Activated CD8-positive, alpha-beta memory T cell treated with anti-CD3 and anti-CD28 coated beads, Interleukin-2, amount 50 U/mL, for 24 hours (primary cell): ENCODE measurements at regions not wholly inside any gene's neighbourhood (a gene's known extent, or its start where the extent isn't known, plus 50 kb on each side); places are given as distances from the start of the nearest gene placed in this dataset.
"Not testable (repeated sequence)": the region's sequence is repeated elsewhere in the genome, so short reads cannot be mapped to it uniquely, and the experiment has no call there.

ENCODE experiments used
- DNase-seq: peaks from one replicate; pipeline ENCODE4 v3.0.0-alpha.2; 2020; ENCODE audit errors: extremely low read depth

- no peak for DNase-seq
These were observed 986.5 kb downstream of the PCDH17 start for GRCh38 chr13:58617880-58618665.

DNA sequence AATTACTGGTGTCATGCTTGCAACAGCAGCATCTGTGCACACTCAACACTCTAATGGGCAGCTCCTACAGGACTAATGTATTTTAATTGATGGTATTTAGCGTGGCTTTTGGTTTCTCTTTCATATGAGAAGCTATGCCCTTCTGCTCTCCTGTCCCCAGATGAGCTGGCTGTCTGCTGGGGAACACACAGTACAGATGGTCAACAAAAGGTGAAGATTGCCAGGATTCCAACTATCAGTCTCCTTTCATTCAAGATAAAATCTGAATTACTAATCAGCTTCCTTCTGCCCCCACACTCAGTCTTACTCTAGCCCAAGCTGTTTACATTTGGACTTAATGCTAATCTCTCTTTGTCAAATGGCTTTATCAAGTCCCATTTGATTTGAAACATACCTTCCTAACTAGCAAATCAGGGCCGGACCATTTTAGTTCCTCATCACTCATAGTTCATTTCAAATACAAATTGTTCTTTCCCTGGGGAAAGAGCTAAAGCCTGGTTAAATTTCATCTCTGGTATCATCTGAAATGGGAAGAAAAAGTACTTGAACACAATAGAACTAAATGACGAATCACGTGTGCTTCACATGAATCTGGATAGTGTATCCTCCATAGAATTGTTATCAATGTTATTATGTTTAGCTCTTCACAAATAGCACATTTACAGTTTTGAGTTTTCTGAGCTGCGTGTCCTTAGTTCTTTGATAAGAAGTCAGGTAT lies 988.0 kb downstream of the PCDH17 start:
- no peak for DNase-seq

DNA sequence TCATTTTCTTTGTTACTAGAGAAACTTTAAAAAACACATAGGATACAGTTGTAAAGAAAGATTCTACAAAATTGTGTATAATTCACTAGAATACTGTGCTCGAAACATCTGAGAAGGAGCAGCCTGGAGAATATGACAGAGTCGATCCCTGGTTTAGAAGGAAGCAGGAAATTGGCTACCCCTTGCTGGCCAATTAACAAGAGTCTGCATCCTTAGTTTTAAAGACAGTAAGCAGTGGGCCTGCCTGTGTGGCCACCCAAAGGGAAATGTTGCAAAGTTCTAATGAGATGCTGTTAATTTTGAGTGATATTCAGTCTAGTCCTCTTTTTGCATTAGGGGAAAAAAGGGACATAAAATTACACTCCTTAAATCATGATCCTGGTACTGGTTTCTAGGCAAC lies 988.6 kb downstream of the PCDH17 start:
- no peak for DNase-seq

DNA sequence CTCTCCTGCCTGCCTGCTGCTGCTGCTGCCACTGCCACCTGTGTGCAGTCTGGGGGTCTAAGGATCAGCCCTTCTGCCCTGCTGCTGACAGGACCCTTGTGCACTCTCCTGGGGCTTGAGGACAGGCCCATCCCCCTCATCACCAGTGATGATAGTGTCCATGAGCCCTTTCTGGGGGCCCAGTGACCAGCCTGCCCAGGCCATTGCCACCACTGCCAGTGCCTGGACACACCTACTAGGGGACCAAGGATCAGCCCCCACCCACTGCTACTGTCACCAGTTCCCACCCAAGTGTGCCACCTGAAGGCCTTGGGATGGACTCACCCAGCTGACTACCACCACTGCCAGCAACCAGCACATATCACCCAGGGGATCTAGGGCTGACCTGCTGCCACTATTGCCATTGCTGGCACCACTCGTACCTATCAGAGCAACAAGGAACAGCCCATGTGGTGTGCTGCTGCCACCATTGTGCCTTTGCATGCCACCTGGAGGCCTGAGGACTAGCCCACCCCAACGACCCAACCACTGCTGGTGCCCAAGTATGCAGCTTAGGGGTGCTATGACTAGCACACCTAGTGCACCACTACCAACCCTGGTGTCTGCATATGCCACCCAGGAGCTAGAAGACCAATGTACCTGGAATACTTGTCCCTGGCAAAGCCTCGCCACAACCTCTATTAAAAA lies 994.3 kb downstream of the PCDH17 start:
- no peak for DNase-seq

GRCh38 chr13:58630794-58631193 lies 999.2 kb downstream of the PCDH17 start:
- DNase-seq: no peak

DNA sequence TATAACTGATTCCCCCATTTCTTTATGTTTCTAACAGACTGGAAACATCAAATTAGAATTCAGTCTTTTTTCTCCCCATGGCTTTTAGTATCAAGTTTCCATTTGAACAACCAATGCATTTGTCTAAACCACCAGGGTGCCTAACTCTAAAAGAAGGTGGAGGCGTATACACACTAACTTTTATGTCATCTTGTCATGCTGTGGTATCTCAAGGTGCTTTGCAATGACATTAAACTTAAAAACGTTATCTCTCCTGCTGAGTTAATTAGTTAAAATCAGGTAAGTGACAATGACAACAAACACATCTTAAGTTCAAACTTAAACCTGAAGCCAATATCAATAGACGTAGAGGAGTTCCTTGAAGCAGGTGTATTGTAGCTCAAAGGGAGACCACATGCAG lies 1001.7 kb downstream of the PCDH17 start:
- no peak for DNase-seq

DNA sequence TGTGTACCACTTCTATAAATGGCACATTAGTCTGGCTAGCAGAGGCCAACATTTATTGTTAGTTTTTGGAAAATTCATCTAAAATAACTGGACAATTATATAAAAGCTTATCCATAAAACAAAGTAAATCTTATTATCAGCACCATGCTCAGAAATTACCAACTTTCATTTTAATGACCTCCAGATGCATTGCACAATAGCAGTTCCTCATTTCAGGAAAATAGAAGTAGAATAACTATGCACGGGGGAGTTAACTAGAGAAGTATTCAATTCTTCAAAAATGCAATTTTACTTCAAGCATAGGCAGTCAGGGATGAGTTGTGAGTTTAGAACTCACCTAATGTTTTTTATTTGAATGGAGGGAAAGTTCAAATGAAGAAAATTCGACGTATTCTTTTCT lies 1023.5 kb downstream of the PCDH17 start:
- DNase-seq: no peak

DNA sequence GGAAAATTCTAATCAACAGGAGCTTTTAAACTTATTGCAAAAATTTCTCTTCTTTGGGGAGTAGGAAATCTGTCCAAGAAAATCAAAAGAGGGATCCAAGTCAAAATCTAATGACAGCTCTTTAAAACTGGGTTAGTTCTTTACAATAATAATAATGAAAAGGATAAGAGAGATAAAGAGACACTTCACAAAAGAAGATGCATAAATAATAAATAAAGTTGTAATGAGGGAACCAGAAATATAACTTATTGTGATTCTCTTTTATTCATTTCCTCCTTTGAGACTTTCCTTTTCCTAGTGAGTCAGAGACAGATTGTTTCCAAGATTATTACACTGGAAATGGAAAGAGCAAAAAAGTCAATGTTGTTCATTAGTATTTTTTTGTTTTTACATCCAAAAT lies 1029.3 kb downstream of the PCDH17 start:
- no peak for DNase-seq

- DNase-seq: no peak
These were observed 1034.8 kb downstream of the PCDH17 start for GRCh38 chr13:58666331-58666730.

DNA sequence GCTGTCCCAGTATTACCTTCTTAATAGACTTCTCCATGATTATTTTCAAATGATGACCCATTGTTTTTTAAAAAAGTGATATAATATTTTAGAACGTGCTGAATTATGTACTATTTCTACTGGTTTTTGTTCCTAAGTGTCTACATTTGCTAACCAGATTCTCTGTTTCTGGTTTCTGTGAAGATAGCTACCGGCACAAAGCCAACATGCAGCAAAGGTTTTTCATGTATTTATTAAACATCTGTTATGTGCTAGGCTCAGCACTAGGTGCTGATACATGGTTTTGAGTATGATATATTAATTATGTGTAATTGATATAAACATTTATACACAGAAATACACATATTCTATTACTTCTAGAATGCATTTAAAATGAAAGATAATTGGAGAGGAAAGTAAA lies 1035.6 kb downstream of the PCDH17 start:
- no peak for DNase-seq

GRCh38 chr13:58680115-58680514 lies 1048.6 kb downstream of the PCDH17 start:
- DNase-seq: no peak

DNA sequence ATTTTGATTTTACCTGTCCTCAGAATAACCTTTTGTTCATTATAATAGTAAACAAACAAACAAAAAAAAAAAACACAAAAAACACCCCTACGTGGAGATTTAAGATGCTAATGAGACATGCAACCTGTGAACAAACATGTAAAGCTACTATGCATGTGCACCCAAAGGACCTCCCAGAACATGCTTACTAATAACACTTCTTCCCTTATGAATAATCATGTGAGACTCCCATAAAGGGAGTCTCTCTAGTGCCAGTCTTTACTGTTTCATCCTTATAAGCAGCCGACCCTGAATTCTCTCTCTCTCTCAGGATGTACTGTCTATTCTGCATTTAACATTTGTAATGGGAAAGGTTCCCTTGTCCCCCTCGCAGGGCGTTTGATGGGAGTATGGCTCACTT lies 1051.1 kb downstream of the PCDH17 start:
- no peak for DNase-seq

DNA sequence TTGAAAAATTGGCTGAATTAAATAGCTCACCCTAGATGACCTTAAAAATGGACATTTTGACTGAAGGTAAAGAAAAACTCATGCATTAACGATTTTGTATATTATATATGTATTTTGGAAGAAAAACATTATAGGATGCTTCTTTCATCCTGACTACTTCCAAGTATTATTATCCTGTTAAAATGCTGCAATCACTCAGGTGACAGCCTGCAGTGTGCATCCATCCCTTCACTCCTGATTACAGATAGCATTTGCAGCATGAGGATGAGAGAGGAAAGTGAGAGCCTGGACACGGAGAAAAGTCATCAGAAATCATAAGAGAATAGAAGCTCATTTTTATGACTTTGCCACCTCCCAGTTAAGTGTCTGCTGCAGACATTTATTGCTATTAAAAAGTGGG lies 1055.6 kb downstream of the PCDH17 start:
- DNase-seq: no peak

- DNase-seq: no peak
These were observed 1067.0 kb downstream of the PCDH17 start for GRCh38 chr13:58698531-58698930.

- no peak for DNase-seq
These were observed 1073.4 kb downstream of the PCDH17 start for GRCh38 chr13:58704953-58705352.

- DNase-seq: no peak
These were observed 1074.9 kb downstream of the PCDH17 start for GRCh38 chr13:58706421-58706820.

GRCh38 chr13:58712191-58712590 lies 1080.6 kb downstream of the PCDH17 start:
- no peak for DNase-seq

DNA sequence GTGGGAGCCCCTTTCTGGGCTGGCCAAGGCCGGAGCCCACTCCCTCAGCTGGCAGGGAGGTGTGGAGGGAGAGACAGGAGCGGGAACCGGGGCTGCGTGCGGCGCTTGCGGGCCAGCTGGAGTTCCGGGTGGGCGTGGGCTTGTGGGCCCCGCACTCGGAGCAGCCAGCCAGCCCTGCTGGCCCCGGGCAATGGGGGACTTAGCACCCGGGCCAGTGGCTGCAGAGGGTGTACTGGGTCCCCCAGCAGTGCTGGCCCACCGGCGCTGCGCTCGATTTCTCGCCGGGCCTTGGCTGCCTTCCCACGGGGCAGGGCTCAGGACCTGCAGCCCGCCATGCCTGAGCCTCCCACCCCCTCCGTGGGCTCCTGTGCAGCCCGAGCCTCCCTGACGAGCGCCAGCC lies 1082.5 kb downstream of the PCDH17 start:
- not testable (repeated sequence) for DNase-seq

DNA sequence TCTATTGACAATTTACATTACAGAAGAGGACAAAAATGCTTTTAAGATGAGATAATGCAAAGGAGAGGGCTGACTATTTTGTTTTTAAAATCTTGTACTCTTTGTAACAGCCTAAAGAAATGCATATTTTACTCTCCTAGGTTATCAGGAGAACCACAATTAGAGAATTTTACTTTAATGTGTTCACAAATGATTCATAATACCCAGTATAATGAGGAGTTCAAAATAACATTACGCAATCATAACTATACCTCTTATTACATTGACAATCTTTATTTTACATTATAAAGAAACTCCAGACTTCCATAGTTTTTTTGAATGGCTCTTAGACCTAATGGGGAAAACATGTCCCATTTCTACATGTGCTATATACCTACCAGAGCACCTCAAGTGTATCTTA lies 1089.7 kb downstream of the PCDH17 start:
- no peak for DNase-seq

DNA sequence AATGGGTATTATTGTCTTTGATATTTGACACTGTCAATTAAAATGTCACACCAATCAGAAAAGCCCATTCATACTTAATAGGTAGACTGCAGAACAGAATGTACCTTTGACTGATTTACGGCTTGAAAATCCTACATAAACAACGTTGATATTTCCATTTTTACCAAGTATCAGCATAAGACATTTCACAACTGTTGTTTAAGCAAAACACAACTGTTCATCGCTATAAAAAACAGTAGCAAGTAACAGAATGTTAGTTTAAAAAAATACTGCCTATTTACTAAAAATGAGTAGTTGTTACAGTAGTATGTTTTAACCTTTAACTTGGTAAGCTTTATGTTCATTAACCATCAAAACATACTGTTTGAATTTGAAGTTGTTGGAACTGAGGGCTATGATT lies 1096.6 kb downstream of the PCDH17 start:
- no peak for DNase-seq

DNA sequence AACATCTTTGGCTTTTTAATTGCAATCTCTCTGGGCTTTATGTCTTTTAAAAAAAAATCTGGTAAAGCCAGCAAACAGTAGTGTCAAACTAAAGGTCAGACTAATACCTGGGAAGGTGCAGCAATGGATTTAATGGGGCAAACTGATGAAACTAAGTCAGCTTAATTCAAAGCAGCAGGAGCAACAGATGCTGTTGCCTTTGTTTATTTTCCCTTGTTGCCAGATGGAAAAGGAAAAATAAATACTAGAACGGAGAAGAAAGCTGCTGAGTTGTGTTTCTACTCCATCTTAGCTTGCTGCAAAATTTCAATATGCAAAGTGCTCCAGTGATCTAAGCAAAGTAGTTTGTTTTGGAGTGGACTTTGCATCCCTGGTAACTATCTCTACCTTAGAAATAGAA lies 1097.8 kb downstream of the PCDH17 start:
- no peak for DNase-seq

DNA sequence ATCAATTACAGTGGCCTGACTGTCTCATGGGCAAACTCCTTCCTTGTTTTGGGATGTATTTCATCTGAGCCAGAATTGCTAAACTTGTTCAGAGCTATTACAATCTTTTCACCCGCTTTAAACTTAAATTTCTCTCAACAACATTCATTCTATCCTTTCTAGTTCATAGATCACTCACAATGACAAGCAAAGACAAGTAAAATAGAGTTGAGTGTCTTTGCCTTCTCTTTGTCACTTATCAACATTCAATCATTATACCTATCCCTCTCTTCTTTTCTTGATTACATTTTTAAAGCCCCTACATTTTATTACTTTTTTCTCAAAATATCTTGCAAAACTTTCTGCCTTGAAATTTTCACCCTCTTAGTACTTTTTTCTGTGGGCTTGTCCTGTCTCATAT lies 1113.1 kb downstream of the PCDH17 start:
- no peak for DNase-seq

DNA sequence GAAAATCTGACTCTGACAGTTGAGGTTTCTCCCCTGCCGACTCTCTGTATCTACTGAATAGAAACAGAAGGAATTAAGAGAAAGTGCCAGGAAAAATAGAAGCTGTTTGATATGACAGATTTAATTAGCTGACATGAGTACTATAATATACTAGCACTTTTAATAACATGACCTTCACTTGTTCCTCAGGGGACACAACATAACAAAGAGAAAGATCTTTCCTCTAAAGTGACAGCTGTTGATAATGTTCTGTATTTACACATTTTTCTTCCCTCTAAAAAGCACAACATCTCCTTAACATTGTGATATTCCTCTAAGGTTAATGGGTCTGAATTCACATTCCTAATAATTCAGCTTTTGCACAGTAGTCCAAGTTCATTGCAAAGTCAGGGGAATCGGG lies 1136.0 kb downstream of the PCDH17 start:
- no peak for DNase-seq
